Stimulated activated CD4-positive, alpha-beta T cell treated with anti-CD3 and anti-CD28 coated beads, Interleukin-4, amount 100 ng/mL, for 24 hours (primary cell): ENCODE measurements at regions not wholly inside any gene's neighbourhood (a gene's known extent, or its start where the extent isn't known, plus 50 kb on each side); places are given as distances from the start of the nearest gene placed in this dataset.

Experiments
- DNase-seq: peaks from one replicate; pipeline ENCODE4 v3.0.0-alpha.2; 2020

GRCh38 chr11:69394234-69394868, 87.1 kb upstream of the LINC01488 start:
- no peak for DNase-seq

- DNase-seq = no peak
These were observed 86.6 kb upstream of the LINC01488 start for GRCh38 chr11:69394869-69395246.

- no peak for DNase-seq
These were observed 86.2 kb upstream of the LINC01488 start for GRCh38 chr11:69395287-69395686.

- DNase-seq = no peak
These were observed 85.2 kb upstream of the LINC01488 start for GRCh38 chr11:69396051-69396947.

- DNase-seq = no peak
These were observed 84.5 kb upstream of the LINC01488 start for GRCh38 chr11:69396948-69397307.

- DNase-seq = no peak
These were observed 83.7 kb upstream of the LINC01488 start for GRCh38 chr11:69397732-69398131.

- DNase-seq = no peak
These were observed 82.7 kb upstream of the LINC01488 start for GRCh38 chr11:69398529-69399492.

GRCh38 chr11:69400140-69400539, 81.3 kb upstream of the LINC01488 start:
- DNase-seq = no peak

- DNase-seq = no peak
These were observed 80.5 kb upstream of the LINC01488 start for GRCh38 chr11:69400771-69401590.

- DNase-seq = no peak
These were observed 79.7 kb upstream of the LINC01488 start for GRCh38 chr11:69401715-69402114.

GRCh38 chr11:69402251-69402887, 79.1 kb upstream of the LINC01488 start:
- DNase-seq = no peak

GRCh38 chr11:69403556-69404215, 77.8 kb upstream of the LINC01488 start:
- DNase-seq = no peak

GRCh38 chr11:69406060-69406459, 75.4 kb upstream of the LINC01488 start:
- DNase-seq = no peak

GRCh38 chr11:69409812-69410645, 71.4 kb upstream of the LINC01488 start:
- no peak for DNase-seq

- no peak for DNase-seq
These were observed 70.1 kb upstream of the LINC01488 start for GRCh38 chr11:69411257-69411924.

- no peak for DNase-seq
These were observed 68.3 kb upstream of the LINC01488 start for GRCh38 chr11:69413015-69413801.

GRCh38 chr11:69413993-69414392, 67.5 kb upstream of the LINC01488 start:
- DNase-seq = no peak

GRCh38 chr11:69414773-69415187, 66.7 kb upstream of the LINC01488 start:
- no peak for DNase-seq
